ENCODE measurements at regions not wholly inside any gene's neighbourhood (a gene's known extent, or its start where the extent isn't known, plus 50 kb on each side); places are given as distances from the start of the nearest gene placed in this dataset.

DNA sequence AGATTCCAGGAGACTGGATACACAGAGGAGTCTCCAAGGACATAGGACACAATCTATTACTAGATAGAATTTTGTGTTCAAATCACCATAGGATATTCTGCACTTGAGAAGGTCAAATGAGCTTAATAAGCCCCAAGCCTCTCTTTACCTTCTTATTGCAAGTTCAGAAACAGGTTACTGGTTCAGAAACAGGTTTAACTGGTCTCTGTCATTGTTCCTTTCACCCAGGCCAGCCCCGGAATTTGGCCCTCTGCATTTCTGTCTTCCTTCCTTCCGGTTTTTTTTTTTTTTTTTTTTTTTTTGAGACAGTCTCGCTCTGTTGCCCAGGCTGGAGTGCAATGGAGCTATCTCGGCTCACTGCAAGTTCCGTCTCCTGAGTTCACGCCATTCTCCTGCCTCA lies 700.2 kb downstream of the EPHA4 start:
- TF ChIP-seq, protein P1, sequence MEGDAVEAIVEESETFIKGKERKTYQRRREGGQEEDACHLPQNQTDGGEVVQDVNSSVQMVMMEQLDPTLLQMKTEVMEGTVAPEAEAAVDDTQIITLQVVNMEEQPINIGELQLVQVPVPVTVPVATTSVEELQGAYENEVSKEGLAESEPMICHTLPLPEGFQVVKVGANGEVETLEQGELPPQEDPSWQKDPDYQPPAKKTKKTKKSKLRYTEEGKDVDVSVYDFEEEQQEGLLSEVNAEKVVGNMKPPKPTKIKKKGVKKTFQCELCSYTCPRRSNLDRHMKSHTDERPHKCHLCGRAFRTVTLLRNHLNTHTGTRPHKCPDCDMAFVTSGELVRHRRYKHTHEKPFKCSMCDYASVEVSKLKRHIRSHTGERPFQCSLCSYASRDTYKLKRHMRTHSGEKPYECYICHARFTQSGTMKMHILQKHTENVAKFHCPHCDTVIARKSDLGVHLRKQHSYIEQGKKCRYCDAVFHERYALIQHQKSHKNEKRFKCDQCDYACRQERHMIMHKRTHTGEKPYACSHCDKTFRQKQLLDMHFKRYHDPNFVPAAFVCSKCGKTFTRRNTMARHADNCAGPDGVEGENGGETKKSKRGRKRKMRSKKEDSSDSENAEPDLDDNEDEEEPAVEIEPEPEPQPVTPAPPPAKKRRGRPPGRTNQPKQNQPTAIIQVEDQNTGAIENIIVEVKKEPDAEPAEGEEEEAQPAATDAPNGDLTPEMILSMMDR (IDR thresholded peaks at IDR 0.05) = no peak
- TF ChIP-seq POLR2A (IDR thresholded peaks at IDR 0.05) (no peak), EP300 (IDR thresholded peaks at IDR 0.05) (no peak)
